ENCODE measurements at regions not wholly inside any gene's neighbourhood (a gene's known extent, or its start where the extent isn't known, plus 50 kb on each side); places are given as distances from the start of the nearest gene placed in this dataset.

GRCh38 chr3:72054976-72055375 lies 270.0 kb upstream of the PROK2 start (continued):
- no peak for TF ChIP-seq ZNF462 (CRISPR knock-in tag; IDR thresholded peaks at IDR 0.05)

GRCh38 chr3:72052841-72053409 lies 268.0 kb upstream of the PROK2 start:
- Histone ChIP-seq H3F3A (replicated peaks; ENCODE audit: low read depth) (no peaks in the 10 kb centered on the region), H3K4me2 (no peak overlapping the region), H4K20me1 (replicated peaks; ENCODE audit: insufficient read depth) (no peaks in the 10 kb centered on the region), H3K79me2 (replicated peaks; ENCODE audit: insufficient read depth) (no peaks in the 10 kb centered on the region), H3K27ac (ENCODE audit: low read depth) (no peak overlapping the region), H3K4me1 (ENCODE audit: insufficient read depth) (no peaks in the 10 kb centered on the region), H3K36me3 (ENCODE audit: insufficient read depth) (no peaks in the 10 kb centered on the region), H2AFZ (no peak overlapping the region), H3K27me3 (ENCODE audit: insufficient read depth) (no peaks in the 10 kb centered on the region), H3K9me2 (ENCODE audit: insufficient read depth) (no peaks in the 10 kb centered on the region), H3K4me3 (no peak overlapping the region)
- ATAC-seq (no peak), DNase-seq (ENCODE audit: low spot score) (no peak)
- Mint-ChIP-seq H3K27me3 (ENCODE audit: insufficient read depth, low read depth, poor library complexity) (no peaks in the 10 kb centered on the region), H3K27ac (no peak overlapping the region), H3K4me3 (no peak overlapping the region), H3K4me1 (peaks cover 5% of the 10 kb centered on the region; the same call in 2 of the 3 replicates), H3K36me3 (ENCODE audit: low read depth) (no peaks in the 10 kb centered on the region), H3K9me3 (no peaks in the 10 kb centered on the region)
- no peak for TF ChIP-seq ZNF331 (CRISPR knock-in tag; IDR thresholded peaks at IDR 0.05; ENCODE audit: low read depth)
- TF ChIP-seq EZH2phosphoT487 (IDR thresholded peaks at IDR 0.05; ENCODE audit: unreplicated experiment): no peak
- TF ChIP-seq ZNF114 (CRISPR knock-in tag; IDR thresholded peaks at IDR 0.05): no peak
- TF ChIP-seq POLR2AphosphoS5 (IDR thresholded peaks at IDR 0.05; ENCODE audit: low read depth): no peak
- TF ChIP-seq, protein P1, sequence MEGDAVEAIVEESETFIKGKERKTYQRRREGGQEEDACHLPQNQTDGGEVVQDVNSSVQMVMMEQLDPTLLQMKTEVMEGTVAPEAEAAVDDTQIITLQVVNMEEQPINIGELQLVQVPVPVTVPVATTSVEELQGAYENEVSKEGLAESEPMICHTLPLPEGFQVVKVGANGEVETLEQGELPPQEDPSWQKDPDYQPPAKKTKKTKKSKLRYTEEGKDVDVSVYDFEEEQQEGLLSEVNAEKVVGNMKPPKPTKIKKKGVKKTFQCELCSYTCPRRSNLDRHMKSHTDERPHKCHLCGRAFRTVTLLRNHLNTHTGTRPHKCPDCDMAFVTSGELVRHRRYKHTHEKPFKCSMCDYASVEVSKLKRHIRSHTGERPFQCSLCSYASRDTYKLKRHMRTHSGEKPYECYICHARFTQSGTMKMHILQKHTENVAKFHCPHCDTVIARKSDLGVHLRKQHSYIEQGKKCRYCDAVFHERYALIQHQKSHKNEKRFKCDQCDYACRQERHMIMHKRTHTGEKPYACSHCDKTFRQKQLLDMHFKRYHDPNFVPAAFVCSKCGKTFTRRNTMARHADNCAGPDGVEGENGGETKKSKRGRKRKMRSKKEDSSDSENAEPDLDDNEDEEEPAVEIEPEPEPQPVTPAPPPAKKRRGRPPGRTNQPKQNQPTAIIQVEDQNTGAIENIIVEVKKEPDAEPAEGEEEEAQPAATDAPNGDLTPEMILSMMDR (conservative IDR thresholded peaks at IDR 0.05; ENCODE audit: low read depth in 2 of 2): no peak
- TF ChIP-seq ZNF462 (CRISPR knock-in tag; IDR thresholded peaks at IDR 0.05): no peak
- no peak for TF ChIP-seq EZH2 (IDR thresholded peaks at IDR 0.05; ENCODE audit: low read depth, unreplicated experiment)
- TF ChIP-seq STAT1 (IDR thresholded peaks at IDR 0.05; ENCODE audit: unreplicated experiment): no peak
